Activated CD8-positive, alpha-beta memory T cell treated with anti-CD3 and anti-CD28 coated beads, Interleukin-2, amount 50 U/mL, for 1 hour (primary cell): ENCODE measurements at regions not wholly inside any gene's neighbourhood (a gene's known extent, or its start where the extent isn't known, plus 50 kb on each side); places are given as distances from the start of the nearest gene placed in this dataset.
"Not testable (repeated sequence)": the region's sequence is repeated elsewhere in the genome, so short reads cannot be mapped to it uniquely, and the experiment has no call there.

ENCODE experiments used
- DNase-seq: peaks from one replicate; pipeline ENCODE4 v3.0.0-alpha.2; 2020; ENCODE audit errors: extremely low read depth

- DNase-seq, result no peak
These were observed 228.6 kb downstream of the ZNF621 start for GRCh38 chr3:40753291-40753770.

GRCh38 chr3:40753951-40754350 is 229.2 kb downstream of the ZNF621 start:
- DNase-seq, result no peak

- DNase-seq, result no peak
These were observed 230.2 kb downstream of the ZNF621 start for GRCh38 chr3:40754994-40755393.

GRCh38 chr3:40756500-40756899 is 231.7 kb downstream of the ZNF621 start:
- DNase-seq, result no peak

GRCh38 chr3:40762771-40763170 is 238.0 kb downstream of the ZNF621 start:
- not testable (repeated sequence) for DNase-seq

GRCh38 chr3:40763807-40764206 is 239.0 kb downstream of the ZNF621 start:
- no peak for DNase-seq

GRCh38 chr3:40764747-40765146 is 240.0 kb downstream of the ZNF621 start:
- DNase-seq, result no peak

- no peak for DNase-seq
These were observed 241.1 kb downstream of the ZNF621 start for GRCh38 chr3:40765884-40766283.

- DNase-seq, result no peak
These were observed 241.6 kb downstream of the ZNF621 start for GRCh38 chr3:40766396-40766795.

- no peak for DNase-seq
These were observed 243.3 kb downstream of the ZNF621 start for GRCh38 chr3:40768046-40768445.

- no peak for DNase-seq
These were observed 243.8 kb downstream of the ZNF621 start for GRCh38 chr3:40768536-40768935.

GRCh38 chr3:40770061-40770460 is 245.3 kb downstream of the ZNF621 start:
- no peak for DNase-seq

- DNase-seq, result no peak
These were observed 246.4 kb downstream of the ZNF621 start for GRCh38 chr3:40771112-40771511.

- DNase-seq, result no peak
These were observed 254.3 kb downstream of the ZNF621 start for GRCh38 chr3:40779039-40779438.

GRCh38 chr3:40780291-40780924 is 255.6 kb downstream of the ZNF621 start:
- DNase-seq, result no peak

GRCh38 chr3:40780925-40781406 is 256.2 kb downstream of the ZNF621 start:
- DNase-seq, result no peak

- no peak for DNase-seq
These were observed 257.5 kb downstream of the ZNF621 start for GRCh38 chr3:40782111-40782721.

GRCh38 chr3:40790746-40791145 is 266.0 kb downstream of the ZNF621 start:
- DNase-seq, result no peak

GRCh38 chr3:40793730-40794129 is 269.0 kb downstream of the ZNF621 start:
- DNase-seq, result no peak

GRCh38 chr3:40800343-40800742 is 275.6 kb downstream of the ZNF621 start:
- DNase-seq, result no peak

- DNase-seq, result no peak
These were observed 276.6 kb downstream of the ZNF621 start for GRCh38 chr3:40801284-40801741.

GRCh38 chr3:40803311-40803710 is 278.6 kb downstream of the ZNF621 start:
- DNase-seq, result no peak

GRCh38 chr3:40805456-40805855 is 280.7 kb downstream of the ZNF621 start:
- DNase-seq, result no peak
